Ureter (tissue), 1 donor: ENCODE measurements at regions not wholly inside any gene's neighbourhood (a gene's known extent, or its start where the extent isn't known, plus 50 kb on each side); places are given as distances from the start of the nearest gene placed in this dataset.
A peak's percentile ranks its signal among the peaks of the same experiment; 100 is the strongest.
"Not testable (repeated sequence)": the region's sequence is repeated elsewhere in the genome, so short reads cannot be mapped to it uniquely, and the experiment has no call there.

Source experiments
- DNase-seq: peaks from one replicate; pipeline ENCODE4 v3.0.0-alpha.2; 2020; ENCODE audit warnings: low spot score
- donor health status: DM: yes; HTN: yes; CAD: no.

- DNase-seq = no peak
These were observed 92.6 kb downstream of the DLL1 start for GRCh38 chr6:170198298-170198697.

GRCh38 chr6:170193326-170193821, 97.5 kb downstream of the DLL1 start:
- no peak for DNase-seq

DNA sequence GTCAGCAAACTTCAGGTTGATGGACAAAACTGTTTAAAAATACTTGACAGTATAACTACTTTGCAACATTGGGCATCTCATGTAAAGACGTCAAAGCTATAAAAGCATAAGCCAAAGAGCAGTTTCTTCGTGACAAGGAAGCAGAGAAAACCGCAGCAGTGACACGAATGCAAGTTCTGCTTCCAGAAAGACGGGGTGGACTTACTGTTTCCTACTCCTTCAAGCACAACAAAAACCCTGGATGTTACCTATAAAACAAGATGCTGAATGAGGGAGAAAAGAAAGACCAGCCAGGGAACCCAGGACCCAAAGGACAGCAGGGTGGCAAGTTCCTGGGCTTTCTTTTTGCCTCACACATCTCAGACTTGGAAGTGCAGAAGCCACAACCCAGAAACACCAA, 98.0 kb downstream of the DLL1 start:
- DNase-seq = no peak

GRCh38 chr6:170192101-170192500, 98.8 kb downstream of the DLL1 start:
- not testable (repeated sequence) for DNase-seq

DNA sequence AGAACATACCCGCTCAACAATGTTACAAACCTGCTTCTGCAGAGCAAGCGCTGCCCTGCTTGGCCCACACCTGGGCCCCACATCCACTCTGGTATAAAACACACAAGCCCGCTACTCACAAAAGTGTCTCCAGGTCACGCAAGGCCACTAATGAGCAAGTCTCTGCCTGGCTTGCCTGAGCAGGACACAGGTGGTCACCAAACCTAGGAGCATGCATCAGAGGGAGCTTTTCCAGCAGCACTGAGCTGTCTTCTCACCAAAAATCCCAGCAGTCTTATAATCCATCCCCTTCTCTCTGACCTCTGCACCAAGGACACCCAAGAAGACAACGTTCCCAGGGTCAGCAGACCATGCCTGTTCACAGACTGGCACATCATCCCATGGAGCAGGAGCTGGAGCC, 100.8 kb downstream of the DLL1 start:
- DNase-seq = no peak

DNA sequence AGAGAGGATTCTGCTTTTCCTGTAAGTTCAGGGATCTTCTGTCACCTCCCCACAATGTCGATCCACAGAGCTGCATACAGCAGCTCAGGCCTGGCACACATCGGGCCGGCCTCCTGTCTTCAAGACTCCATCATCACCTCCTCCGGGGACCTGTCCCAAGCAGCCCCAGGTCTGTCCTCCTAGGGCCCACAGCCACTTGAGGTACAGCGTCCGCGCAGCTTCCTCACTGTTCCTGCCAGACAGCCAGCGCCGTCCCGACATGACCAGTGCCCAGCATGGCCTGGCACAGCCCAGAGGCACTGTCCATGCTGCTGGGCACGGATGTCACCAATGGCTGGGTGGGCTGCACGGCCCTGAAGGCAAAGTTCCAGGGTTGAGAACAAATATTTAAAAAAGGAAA, 101.6 kb downstream of the DLL1 start:
- no peak for DNase-seq

- no peak for DNase-seq
These were observed 102.3 kb downstream of the DLL1 start for GRCh38 chr6:170188571-170189001.

GRCh38 chr6:170187669-170188566, 103.0 kb downstream of the DLL1 start:
- no peak for DNase-seq

DNA sequence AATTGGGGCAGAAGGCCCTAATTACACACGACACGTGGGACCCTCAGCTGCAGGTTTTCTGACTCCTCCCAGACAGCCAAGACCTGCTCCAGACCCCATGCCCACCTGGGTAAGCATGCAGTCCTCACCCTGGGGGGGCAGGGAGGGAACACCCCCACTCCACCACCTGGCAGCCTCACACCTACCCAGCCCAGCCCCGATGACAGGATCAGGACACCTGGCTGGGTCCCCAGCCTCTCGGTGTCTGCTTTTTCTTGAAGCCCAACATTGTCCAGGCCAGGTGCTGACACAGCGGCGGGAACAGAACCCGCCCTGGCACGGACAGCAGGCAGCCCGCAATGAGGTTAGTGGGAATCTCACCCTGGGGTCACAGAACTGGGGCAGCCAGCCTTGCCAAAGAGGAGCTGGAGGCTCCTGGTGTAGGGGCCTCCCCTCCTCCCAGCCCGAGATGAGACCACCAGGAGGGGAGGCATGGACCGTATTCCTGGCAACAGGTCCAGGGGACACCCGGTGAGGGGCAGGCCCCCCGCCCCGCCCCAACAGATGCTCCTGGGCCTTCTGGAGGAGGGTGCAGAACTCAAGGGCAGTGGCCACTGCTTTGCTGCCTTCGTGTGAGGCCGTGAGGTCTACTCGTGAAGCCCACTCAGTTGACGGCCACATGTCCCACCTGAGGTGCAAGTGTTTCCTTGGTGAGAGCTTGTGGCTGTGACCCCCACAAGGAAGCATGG, 103.8 kb downstream of the DLL1 start:
- DNase-seq = no peak

DNA sequence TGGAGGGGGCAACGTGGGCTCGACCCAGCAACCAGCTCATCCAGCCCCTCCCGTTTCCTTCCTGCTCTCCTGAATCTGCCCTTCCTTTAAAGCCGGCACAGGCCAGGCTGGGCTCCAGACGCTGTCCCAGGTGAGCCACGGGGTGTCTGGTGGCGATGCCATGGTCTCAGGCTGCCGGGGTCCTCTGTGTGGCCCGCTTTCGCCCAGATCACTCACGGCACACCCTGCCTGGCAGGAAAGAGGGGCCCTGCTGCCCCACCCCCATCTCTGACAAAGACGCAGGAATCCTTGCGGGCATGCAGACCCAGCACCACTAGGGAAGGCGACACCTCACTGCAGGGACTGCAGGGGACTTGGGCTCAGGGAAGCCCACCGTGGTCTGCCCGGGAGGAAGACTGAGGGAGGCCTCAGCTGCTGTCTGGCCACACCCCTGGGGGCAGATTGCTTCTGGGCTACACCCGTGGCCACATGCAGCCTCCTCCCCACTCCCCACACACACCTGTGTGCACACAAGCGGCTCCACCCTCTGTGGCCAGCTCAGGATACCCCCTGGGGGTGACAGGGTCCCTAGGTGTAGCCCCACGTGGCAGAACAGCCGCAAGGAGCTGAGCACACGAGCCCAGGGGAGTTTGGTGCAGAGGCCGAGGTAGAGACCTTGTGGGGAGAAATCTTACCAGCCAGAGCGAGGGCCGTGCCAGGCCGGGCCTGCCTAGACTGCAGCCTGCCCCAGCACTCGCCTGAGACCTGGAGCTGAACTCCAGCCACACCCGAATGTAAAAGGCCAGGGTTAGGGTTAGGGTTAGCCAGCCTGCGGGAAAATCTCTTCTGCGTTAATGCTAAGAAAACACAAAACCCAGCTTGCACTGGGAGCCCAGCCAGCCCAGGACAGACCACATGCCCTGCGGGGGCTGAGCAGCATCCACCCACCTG, 104.6 kb downstream of the DLL1 start:
- no peak for DNase-seq

DNA sequence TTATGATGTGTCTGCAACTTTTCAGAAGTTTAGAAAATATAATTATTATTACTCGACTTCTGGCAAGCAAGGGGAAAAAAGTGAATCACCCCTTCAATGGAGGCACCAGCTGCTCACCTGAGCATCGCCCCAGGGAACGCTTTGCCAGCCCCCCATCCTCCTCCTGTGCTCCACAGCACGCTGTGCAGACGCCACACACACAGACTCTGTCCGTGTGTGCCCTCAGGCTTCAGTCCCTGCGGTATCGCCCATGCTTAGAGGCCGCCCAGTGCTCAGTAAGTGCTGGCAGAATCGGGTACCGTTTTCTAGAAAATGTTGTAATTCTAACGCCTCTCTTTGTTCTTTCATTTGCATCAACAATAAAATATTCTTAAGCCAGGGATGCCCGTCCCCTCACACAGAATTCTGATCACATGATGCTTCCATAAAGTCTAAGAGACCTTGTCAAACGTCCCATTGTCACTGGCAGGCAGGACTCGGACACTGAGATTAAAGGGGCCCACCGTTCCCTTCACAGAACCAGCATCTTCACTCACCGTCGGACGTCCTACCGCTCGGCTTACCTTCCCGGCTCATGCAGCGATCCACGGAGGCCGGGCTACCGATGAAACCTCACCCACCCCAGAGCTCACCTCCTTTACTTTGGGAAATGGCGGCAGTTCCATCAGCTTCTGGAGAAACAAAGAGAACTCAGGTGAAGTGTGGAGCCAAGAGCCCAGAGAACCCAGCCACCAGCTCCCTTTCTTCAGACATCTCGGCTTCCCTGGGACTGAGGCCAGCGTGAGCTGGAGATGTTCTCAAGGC, 105.5 kb downstream of the DLL1 start:
- no peak for DNase-seq

- DNase-seq = peak; percentile 32
These were observed 106.6 kb downstream of the DLL1 start for GRCh38 chr6:170184316-170184715.

DNA sequence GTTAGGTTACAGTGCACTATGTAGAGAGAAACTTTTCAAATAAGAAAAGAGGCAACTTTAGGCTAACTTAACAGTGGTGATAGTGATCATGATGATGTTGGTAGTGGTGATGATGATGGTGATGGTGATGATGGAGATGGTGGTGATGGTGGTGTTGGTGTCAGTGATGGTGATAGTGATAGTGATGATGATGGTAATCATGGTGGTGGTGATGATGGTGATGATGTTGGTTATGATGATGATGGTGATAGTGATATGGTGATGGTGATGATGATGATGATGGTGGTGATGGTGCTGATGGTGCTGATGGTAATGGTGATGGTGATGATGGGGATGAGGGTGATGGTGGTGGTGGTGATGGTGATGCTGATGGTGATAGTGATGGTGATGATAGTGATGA, 107.4 kb downstream of the DLL1 start:
- no peak for DNase-seq

DNA sequence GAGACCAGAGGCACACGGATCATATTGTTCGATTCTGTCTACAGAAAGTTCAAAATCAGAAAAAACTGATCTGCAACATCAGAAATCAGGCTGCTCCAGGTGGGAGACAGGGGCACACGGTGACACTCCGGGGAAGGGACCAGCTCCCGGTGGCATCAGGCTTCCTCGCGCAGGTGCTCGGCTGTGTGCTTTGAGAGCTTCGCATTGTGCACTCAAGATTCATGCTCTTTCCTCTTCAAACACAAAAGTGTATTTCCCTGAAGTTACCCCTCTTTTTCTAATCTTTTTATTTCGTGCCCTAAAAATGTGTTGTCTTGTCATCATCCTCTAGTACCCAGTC, 108.1 kb downstream of the DLL1 start:
- no peak for DNase-seq

DNA sequence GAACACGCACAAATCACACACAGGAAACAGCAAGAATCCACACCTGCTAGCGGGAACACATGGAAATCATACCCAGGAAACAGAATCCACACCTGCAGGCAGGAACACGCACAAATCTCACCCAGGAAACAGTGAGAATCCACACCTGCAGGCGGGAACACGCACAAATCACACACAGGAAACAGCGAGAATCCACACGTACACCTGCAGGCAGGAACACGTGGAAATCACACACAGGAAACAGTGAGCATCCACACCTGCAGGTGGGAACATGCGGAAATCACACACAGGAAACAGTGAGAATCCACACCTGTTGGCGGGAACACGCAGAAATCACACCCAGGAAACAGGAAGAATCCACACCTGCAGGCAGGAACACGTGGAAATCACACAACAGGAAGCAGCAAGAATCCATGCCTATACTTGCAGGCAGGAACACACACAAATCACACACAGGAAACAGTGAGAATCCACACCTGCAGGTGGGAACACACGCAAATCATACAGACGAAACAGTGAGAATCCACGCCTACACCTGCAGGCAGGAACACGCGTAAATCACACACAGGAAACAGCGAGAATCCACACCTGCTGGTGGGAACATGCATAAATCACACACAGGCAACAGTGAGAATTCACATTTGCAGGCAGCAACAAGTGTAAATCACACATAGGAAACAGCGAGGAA, 108.6 kb downstream of the DLL1 start:
- DNase-seq = no peak

GRCh38 chr6:170181338-170181690, 109.6 kb downstream of the DLL1 start:
- DNase-seq = no peak

DNA sequence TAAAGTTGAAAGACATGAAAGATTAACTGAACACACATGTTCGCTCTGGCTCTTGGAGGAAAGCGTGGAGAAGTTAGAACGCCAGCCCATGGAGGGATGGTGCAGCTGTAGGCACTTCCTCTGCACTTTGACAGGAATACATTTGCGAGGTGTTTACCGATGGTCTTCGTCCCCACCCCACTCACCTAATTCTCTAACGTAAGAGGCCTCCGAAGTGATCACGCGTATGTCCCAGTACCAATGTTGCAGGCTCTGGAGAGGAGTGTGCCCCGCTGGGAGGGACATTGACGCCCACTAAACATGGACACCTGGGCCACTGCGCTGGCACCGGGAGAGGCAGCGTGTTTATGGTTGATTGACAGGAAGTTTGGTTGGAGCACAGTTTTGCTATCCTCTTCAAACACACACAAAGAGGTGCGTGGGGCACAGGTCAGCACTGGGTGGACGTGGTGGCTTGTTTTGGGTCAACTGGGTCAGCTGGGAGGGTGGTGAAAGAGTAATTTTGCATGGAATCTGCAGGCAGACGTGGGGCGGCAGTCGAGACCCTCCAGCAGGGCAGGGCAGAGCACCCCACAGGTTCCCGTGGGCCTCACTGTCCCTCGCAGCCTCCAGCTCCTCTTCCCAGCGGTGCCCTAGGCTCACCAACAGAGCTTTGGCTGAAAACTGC, 110.1 kb downstream of the DLL1 start:
- DNase-seq = no peak

DNA sequence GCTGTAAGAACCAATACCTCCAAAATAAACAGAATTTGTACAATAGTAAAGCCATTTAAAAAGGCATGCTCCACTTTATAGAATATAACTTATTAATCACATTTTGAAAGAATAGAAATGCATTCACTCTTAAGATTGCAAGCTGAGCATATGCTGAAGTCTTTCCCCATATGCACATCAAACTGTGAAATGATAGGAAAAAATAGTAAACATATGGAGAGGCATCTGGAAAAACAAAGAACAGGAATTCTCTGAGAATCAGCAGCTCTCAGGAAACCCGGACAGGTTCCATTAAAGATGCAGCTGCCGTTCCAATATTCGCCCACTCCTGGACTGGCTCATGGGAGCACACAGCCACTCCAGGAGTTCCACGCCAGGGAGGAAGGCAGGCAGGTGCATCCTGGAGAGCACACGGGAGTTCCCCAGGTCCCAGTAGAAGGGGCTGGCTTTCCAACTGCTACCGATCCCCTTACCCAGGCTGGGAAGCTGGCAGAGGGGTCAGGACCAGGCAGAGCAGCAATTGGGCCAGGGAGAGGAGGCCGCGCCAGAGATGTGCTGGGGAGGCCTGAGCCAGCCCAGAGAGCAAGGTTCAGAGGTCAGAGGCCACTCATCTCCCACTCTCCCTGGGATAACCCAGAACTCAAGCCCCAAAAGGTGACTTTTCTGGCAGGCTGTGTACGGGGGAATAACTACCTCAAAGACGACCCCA, 111.1 kb downstream of the DLL1 start:
- no peak for DNase-seq
